ENCODE measurements at regions not wholly inside any gene's neighbourhood (a gene's known extent, or its start where the extent isn't known, plus 50 kb on each side); places are given as distances from the start of the nearest gene placed in this dataset.

- TF ChIP-seq, protein P1, sequence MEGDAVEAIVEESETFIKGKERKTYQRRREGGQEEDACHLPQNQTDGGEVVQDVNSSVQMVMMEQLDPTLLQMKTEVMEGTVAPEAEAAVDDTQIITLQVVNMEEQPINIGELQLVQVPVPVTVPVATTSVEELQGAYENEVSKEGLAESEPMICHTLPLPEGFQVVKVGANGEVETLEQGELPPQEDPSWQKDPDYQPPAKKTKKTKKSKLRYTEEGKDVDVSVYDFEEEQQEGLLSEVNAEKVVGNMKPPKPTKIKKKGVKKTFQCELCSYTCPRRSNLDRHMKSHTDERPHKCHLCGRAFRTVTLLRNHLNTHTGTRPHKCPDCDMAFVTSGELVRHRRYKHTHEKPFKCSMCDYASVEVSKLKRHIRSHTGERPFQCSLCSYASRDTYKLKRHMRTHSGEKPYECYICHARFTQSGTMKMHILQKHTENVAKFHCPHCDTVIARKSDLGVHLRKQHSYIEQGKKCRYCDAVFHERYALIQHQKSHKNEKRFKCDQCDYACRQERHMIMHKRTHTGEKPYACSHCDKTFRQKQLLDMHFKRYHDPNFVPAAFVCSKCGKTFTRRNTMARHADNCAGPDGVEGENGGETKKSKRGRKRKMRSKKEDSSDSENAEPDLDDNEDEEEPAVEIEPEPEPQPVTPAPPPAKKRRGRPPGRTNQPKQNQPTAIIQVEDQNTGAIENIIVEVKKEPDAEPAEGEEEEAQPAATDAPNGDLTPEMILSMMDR (IDR thresholded peaks at IDR 0.05) = no peak
- no peak for TF ChIP-seq POLR2A (IDR thresholded peaks at IDR 0.05)
These were observed 408.1 kb downstream of the INHBA start for GRCh38 chr7:41294556-41295454.
